ENCODE measurements at regions not wholly inside any gene's neighbourhood (a gene's known extent, or its start where the extent isn't known, plus 50 kb on each side); places are given as distances from the start of the nearest gene placed in this dataset.

DNA sequence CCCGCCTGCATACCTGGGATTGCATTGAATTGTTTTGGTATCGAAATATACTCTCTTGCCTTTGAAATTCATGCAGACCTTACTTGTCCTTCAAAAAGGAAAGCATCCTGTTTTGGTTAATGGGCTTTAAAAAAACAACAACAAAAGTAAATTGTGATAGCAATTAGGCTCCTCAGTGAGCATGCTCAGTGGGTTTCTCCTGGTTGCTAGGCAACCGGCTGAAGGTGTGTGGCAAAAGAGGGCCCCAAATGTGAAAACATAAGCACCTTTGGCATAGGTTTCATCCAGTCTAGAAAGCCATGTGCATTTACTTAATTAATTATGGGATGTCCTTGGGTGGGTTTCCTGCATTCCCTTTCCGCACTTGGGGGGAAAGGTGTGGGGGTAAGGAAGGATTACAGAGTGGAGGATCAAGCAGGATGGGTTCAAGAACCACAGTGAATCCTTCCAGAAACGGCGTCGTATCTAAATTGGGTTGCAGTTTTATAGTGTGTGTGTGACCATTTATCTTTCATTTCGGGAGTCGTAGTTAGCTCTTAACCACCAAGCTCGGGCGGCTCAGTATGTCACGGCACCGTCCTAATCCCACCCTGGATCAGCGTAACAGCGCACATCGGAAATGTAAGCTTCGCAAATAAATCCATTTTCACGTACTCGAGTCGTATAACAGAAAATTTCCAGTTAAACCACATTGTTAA, 274.9 kb upstream of the TCF4 start (continued):
- TF ChIP-seq ZNF2 (tag by site-specific recombination; IDR thresholded peaks at IDR 0.05), result no peak
- no peak for TF ChIP-seq ZXDB (tag by site-specific recombination; IDR thresholded peaks at IDR 0.05)
- no peak for TF ChIP-seq ZNF768 (tag by site-specific recombination; IDR thresholded peaks at IDR 0.05)

DNA sequence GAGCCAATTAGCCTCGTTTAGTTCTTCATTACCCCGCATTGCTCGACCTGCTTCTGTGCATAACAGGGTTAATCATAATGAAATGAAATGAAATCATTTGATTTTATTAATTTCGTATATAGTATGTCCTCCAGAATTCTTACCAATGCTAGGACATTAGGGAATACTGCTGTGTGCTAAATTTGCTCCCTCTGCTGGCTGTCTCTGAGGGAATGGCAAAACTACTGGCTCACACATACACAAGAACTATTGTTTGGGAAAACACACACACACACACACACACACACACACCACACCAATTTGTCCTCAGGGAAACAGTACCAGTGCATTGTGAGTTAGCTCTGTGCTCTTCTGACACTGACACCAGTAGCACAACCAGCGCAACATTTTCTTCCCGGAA, 273.3 kb upstream of the TCF4 start:
- CTCF ChIA-PET, result interaction anchor here (0.6 to 1.4 kb wide), 14 partner anchors 9 to 626 kb away, joined by 3 to 5 read pairs (median 3); no protein-coding TSS in a partner anchor
- Histone ChIP-seq H3K9me3 (ENCODE audit: control insufficient read depth, insufficient read depth, low read depth, low read length) (no peaks in the 10 kb centered on the region), H3K27ac (ENCODE audit: extremely low read depth, low read depth, low read length) (no peak overlapping the region), H3K4me1 (ENCODE audit: control insufficient read depth, insufficient read depth, low read length) (0 out of 2 replicates have a peak, but pooled peaks cover 5% of the 10 kb centered on the region), H3K36me3 (ENCODE audit: control insufficient read depth in 2 of 2, insufficient read depth in 1 of 2, low read length in 2 of 2) (no peaks in the 10 kb centered on the region), H3K4me3 (ENCODE audit: low read depth, low read length) (no peak overlapping the region)
- TF ChIP-seq BCL11A (tag by site-specific recombination; IDR thresholded peaks at IDR 0.05; ENCODE audit: low read depth), result no peak
- TF ChIP-seq, protein P1, sequence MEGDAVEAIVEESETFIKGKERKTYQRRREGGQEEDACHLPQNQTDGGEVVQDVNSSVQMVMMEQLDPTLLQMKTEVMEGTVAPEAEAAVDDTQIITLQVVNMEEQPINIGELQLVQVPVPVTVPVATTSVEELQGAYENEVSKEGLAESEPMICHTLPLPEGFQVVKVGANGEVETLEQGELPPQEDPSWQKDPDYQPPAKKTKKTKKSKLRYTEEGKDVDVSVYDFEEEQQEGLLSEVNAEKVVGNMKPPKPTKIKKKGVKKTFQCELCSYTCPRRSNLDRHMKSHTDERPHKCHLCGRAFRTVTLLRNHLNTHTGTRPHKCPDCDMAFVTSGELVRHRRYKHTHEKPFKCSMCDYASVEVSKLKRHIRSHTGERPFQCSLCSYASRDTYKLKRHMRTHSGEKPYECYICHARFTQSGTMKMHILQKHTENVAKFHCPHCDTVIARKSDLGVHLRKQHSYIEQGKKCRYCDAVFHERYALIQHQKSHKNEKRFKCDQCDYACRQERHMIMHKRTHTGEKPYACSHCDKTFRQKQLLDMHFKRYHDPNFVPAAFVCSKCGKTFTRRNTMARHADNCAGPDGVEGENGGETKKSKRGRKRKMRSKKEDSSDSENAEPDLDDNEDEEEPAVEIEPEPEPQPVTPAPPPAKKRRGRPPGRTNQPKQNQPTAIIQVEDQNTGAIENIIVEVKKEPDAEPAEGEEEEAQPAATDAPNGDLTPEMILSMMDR (tag by site-specific recombination; IDR thresholded peaks at IDR 0.05), result peak; percentile 24; the same call in 1 of the 2 replicates
- POLR2A ChIA-PET, result no interaction called here

DNA sequence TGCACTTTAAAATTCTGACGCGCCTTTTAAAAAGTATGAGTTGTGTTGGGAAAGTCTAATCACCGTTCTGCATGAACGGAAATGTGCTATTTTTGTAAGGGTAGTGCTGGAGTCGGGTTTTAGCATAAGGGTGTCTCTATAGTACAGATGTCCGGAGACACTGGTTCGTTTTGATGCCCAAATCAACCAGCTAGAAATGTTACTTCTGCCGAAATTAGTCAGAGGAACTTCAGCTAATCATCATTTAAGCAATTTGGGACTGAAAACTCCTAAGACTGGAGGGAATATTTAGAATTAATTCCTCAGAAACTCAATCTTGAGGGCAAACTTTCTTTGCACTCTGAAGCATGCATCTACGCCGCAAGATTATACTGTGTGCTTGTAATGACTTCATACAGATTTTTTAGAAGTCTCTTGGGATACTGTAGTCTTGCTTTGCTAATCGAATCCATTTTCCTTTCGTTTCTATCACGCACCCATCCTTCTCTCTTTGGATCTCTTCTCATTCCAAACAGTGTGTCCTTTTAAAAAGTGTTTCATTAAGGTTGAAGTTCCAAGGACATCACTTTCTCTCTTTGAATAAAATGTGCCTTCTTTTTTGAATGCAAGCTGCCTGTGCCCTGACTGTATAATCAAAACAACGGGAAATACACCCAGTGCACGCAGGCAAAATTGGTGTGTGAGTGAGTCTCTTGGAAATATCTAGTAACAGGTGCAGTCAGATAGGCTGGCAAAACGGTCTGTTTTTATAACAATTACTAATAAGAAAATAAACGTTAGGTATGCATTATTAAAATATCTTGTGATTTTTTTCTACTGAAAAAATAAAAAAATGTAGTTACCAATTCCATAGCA, 270.9 kb upstream of the TCF4 start:
- no peaks in the 10 kb centered on the region for H3K9me3 ChIP-seq (ENCODE audit: control insufficient read depth, insufficient read depth, low read depth, low read length)
- CTCF ChIA-PET, result interaction anchor here (0.6 kb wide), 1 partner anchor 457 kb away, joined by 3 read pairs; no protein-coding TSS in a partner anchor
- H3K4me1 ChIP-seq (ENCODE audit: control insufficient read depth, insufficient read depth, low read length), result 0 out of 2 replicates have a peak, but pooled peaks cover 5% of the 10 kb centered on the region
- no peak overlapping the region for H3K27ac ChIP-seq (ENCODE audit: extremely low read depth, low read depth, low read length)
- H3K36me3 ChIP-seq (ENCODE audit: control insufficient read depth in 2 of 2, insufficient read depth in 1 of 2, low read length in 2 of 2), result no peaks in the 10 kb centered on the region
- H3K4me3 ChIP-seq (ENCODE audit: low read depth, low read length), result no peak overlapping the region
- POLR2A ChIA-PET, result no interaction called here
- no peak for TF ChIP-seq ZSCAN16 (tag by site-specific recombination; IDR thresholded peaks at IDR 0.05)
- TF ChIP-seq, protein P2, sequence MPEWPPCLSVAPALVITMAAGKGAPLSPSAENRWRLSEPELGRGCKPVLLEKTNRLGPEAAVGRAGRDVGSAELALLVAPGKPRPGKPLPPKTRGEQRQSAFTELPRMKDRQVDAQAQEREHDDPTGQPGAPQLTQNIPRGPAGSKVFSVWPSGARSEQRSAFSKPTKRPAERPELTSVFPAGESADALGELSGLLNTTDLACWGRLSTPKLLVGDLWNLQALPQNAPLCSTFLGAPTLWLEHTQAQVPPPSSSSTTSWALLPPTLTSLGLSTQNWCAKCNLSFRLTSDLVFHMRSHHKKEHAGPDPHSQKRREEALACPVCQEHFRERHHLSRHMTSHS (tag by site-specific recombination; IDR thresholded peaks at IDR 0.05), result no peak
- no peak for TF ChIP-seq ZNF324 (tag by site-specific recombination; IDR thresholded peaks at IDR 0.05)
- TF ChIP-seq ZNF555 (tag by site-specific recombination; conservative IDR thresholded peaks at IDR 0.05), result no peak
- no peak for TF ChIP-seq ZNF830 (tag by site-specific recombination; IDR thresholded peaks at IDR 0.05; ENCODE audit: low read depth)
- no peak for TF ChIP-seq ZNF626 (tag by site-specific recombination; IDR thresholded peaks at IDR 0.05)
- no peak for TF ChIP-seq ZNF138 (tag by site-specific recombination; IDR thresholded peaks at IDR 0.05; ENCODE audit: borderline replicate concordance)
- no peak for TF ChIP-seq ZNF747 (tag by site-specific recombination; IDR thresholded peaks at IDR 0.05)
- TF ChIP-seq ZNF76 (tag by site-specific recombination; IDR thresholded peaks at IDR 0.05; ENCODE audit: borderline replicate concordance, low read depth), result no peak
- no peak for TF ChIP-seq ZNF302 (tag by site-specific recombination; IDR thresholded peaks at IDR 0.05; ENCODE audit: low read depth)
- TF ChIP-seq, protein P3, sequence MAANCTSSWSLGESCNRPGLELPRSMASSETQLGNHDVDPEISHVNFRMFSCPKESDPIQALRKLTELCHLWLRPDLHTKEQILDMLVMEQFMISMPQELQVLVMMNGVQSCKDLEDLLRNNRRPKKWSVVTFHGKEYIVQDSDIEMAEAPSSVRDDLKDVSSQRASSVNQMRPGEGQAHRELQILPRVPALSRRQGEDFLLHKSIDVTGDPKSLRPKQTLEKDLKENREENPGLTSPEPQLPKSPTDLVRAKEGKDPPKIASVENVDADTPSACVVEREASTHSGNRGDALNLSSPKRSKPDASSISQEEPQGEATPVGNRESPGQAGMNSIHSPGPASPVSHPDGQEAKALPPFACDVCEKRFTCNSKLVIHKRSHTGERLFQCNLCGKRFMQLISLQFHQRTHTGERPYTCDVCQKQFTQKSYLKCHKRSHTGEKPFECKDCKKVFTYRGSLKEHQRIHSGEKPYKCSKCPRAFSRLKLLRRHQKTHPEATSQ (tag by site-specific recombination; IDR thresholded peaks at IDR 0.05), result no peak
- no peak for TF ChIP-seq TCF7L2 (IDR thresholded peaks at IDR 0.05; ENCODE audit: borderline replicate concordance, low read depth, low read length)
- no peak for TF ChIP-seq PRDM10 (tag by site-specific recombination; IDR thresholded peaks at IDR 0.05)
- no peak for TF ChIP-seq ZNF561 (tag by site-specific recombination; IDR thresholded peaks at IDR 0.05; ENCODE audit: borderline replicate concordance)
